NCI-H748 treated with DMSO at 0.1 percent for 48 hours (cell line): ENCODE measurements at regions not wholly inside any gene's neighbourhood (a gene's known extent, or its start where the extent isn't known, plus 50 kb on each side); places are given as distances from the start of the nearest gene placed in this dataset.

Experiments used
- DNase-seq: peaks from one replicate; lab custom pipeline; 2025; lab: John Stamatoyannopoulos, UW

DNA sequence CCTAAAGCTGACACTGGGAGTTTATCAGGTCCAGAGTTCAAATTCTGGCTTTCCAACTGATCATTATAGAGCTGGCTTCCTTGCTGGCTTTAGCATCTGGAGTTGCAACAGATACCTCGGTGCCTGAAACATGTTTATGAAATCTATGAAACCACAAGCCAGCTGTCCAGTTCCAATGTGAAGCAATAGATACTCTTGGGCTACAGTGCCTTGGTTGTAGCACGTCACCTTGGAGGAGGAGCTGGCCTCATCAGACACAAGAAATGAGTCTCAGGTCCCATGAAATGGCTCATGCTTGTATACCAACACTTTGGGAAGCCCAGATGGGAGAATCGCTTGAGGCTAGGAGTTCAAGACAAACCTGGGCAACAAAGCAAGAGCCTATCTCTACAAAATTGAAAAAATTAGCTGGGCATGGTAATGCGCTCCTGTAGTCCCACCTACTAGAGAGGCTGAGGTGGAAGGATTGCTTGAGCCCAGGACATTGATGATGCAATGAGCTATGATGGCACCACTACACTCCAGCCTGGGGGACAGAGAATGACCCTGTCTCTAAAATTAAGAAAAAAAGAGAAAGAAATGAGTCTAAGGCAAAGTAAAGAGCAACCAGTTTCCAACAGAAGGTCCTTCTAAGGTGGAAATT is 132.5 kb upstream of the ZNF648 start:
- DNase-seq, result no peak

DNA sequence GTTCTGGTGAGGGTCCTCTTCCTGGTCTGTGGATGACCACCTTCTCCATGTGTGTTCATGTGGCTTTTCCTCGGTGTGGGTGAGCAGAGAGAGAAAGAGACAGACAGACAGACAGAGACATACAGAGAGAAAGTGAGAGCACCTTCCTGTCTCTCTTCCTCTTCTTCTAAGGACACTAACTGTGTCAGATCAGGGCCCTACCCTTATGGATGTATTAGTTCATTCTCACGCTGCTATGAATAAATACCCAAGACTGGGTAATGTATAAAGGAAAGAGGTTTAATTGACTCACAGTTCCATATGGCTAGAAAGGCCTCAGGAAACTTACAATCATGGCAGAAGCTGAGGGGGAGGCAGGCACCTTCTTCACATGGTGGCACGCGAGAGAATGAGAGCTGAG is 131.5 kb upstream of the ZNF648 start:
- no peak for DNase-seq

DNA sequence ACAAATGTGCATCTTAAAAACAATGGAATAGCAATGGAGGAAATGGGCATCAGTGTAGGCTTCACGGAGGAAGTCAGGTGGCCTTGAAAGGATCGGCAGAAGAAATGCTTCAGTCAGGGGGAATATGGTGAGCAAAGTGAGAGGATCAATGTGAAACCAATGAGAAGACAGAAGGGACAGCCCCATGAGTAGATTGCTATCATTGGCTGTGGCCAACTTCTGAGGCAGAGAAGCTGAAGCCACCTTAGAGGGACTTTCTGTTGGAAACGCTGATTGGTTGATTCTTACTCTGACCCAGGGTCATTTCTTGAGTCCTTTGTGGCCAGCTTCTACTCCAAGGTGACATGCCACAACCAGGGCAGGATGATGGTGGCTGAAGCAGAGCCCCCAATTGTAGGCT is 130.7 kb upstream of the ZNF648 start:
- DNase-seq, result no peak

DNA sequence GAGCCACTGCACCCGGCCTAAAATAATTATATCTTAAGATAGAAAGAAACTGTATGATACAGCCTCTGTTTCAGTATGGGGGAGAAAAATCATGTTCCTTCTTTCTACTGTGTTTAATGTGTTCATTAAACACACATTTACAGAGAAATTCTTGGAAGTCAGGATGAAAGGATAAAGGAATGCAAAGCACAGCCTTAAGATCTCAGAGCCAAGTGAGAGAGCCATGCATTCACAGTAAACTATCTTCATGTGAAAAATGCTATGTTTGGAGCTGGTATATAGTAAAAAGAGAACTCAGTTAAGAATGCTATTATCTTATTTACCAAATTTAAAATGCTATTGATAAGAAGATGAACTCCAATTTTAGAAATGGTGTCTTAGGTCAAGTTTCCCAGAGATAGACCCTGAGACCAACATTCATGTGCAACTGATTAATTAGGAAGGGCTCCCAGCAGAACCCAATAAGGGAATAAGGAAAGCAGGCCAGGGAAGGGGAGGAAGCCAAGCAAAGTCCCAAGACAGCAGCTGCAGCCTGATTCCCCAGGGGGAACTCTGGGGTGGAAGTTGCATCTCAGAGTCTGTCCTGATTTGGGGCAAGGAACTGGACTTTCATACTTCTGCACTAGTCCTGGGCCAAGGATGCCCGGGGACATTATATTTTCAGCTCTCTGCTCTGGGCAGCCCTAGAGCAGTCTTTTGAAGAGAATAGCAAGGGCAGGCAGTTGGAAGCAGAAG is 130.0 kb upstream of the ZNF648 start:
- no peak for DNase-seq

DNA sequence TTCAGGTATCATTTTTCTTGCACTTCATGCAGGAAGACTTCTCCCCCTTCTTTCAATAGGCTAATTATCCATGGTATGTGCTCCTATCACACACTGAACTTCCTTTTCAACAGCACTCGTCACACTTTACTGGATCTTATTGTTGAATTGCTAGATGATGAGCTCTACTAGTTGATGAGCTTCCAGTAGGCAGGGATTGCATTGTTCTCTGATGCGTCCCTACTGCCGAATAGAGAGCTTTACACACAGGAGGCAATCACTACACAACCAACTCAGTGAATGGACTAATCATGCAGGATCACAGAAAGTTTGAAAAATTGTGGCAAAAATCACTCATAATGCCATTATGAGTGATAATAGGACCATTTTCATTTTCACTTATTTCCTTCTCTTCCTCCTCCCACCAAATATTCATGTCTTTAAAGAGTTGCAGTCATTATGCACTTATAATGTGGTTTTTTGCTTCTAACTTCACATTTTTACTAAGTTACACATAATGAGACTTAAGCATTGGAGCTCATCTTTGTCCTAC is 128.1 kb upstream of the ZNF648 start:
- no peak for DNase-seq

DNA sequence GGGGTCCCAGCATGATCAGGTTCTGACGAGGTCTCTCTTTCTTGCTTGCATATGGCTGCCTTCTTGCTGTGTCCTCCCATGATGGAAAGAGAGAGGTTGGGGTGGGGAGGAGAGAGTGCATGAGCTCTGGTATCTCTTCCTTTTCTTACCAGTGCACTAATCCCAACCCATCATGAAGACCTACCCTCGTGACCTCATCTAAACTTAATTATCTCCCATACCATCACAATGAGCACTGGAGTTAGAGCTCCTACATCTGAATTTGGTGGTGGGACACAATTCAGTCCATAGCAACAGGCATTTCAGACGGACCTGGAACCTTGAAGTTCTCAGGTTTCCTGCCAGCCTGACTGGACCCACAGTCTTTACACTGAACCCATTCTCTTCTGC is 125.2 kb upstream of the ZNF648 start:
- DNase-seq, result no peak

DNA sequence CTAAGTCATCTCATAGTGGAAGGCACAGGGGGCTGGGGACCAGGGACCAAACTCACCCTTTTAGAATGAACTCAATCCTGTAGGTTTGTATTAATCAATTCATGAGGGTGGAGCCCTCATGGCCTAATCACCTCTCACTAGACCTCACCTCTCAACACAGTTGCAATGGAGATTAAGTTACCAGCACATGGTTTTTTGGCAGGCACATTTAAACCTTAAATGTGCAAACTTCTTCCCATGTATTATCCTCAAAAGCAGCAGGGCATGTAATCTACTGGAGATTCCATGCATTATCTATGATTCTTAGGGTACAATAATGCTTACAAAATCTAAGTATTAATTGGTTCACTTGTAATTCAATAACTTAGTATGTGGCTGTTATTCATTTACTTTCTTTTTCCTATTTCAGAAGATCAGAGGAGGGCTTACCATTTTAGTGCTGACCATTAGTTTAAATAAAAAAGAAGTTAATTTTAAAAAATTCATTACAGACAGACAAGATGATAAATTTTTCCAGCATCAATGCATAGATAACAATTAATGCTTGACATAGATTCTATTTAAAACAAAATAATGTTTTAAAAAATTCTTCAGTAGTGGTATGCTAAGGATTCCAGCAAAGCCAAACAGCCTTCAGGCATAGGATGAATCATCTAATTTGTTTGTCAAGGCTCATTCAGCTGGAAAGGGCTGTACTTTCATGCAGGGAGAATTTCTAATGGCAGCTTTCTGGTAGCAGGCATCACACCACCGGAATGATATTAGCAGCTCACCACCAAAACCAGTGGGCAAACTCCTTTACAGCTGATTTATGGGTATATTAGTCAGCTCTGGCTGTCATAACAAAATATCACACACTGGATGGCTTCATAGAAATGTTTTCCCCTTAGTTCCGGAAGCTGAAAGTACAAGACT is 124.6 kb upstream of the ZNF648 start:
- DNase-seq, result no peak

DNA sequence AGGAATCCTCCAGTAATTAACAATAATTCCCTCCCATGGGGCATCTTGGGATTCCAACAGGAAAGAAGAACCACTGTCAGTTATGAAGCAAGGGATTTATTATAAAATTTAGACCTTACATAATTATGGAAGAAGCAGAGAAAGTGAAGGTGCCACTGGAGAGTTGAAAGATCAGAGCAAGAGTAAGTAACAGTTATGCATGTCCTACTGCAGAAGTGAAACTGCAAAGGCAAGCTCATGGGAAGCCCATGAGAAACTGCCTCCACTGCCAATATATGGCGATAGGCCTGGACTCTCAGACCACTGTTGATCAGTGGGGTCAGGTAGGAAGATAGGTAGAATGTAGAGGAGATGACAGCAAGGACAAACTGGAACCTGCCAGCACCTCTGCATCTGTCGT is 123.6 kb upstream of the ZNF648 start:
- no peak for DNase-seq

DNA sequence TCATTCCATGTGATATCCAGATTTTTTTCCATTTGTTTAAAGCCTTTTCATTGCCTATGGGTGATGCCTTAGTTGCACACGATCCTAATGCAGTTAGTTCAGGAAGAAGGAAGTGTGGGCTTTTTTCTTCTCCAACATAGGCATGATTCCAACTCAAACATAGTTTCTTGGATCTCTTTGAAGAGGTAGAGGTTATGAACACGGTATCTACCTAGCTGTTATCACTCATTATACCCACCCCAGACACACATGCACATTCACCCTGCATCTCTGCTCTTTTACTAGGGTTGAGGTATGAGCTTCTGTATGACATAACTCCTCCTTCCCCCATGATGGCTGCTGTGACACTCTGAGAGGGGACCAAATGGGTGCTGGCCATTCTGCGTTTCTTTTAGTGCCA is 122.1 kb upstream of the ZNF648 start:
- no peak for DNase-seq

DNA sequence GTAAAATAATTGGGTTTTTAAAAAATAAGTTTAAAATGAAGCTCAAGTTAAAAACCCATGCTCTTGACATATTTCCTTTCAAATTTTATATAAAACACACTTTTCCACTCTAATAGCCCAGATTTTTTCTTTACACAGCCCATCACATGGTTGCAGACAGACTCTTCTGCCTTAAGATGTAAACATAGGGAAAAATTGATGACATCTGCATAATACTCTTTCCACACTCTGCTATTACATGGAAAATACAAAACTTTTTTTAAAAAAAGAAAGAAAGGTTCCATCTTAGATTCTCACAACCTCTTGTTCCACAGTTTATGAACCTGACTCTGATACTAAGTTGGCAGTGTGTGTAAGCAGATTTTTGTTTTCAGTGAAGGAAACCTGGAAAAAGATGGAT is 120.8 kb upstream of the ZNF648 start:
- no peak for DNase-seq

DNA sequence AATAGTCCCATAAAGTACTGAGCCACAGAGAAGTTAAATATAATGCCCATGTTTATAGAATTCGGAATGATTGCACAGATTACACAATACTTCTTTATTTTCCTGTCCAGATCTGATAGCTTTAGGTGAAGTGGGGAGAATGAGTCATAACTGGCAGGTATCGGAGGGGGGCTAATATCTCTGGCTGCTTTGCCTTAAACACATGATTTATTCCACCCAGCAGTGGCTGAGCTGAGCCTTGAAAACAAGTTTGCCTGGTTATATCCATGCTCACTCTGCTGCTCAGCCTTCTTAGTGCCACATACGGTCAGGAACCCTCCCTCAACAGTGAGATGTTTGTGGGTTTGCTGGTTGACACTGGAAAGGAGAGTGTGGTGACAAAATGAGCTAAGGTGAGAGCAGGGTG is 119.7 kb upstream of the ZNF648 start:
- DNase-seq, result no peak

DNA sequence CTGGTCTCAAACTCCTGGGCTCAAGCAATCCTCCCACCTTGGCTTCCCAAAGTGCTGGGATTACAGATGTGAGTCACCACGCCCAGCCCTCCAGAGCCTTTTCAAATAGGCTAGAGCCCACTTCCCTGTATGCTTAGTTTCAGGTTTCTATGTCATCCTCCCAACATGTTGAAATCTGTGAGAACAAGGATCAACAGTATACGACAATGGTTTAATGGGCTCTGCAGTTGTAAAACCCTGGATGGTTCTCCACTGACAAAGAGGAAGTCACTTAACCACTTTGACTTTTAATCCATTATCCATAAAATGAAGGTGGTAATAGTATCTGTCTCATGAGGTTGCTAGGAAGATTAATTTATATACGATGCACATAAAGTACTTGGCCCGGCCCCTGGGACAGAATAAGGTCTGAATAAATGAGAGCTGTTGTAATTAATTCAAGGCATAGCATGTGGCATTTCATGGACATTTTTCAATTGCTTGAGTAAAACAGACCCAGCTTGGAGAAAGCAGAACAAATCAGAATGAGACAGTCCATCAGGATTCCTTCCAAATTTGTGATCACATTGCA is 113.9 kb upstream of the ZNF648 start:
- peak; percentile 94 for DNase-seq

DNA sequence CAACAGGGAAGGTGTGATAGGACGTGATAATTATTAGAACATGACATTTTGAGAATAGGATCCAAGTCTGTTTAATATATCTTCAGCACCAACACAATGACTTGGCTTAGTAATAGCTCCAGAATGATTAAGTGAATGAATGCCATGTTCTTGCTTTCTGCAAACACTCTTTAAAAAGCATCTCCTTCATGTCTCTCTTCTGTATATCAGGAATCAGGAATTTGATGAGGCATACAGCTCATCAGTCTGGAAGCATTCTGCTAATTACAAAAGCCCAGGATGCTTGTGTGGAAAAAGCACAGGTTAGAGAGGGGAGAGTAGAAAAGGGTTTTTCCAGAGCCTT is 113.0 kb upstream of the ZNF648 start:
- no peak for DNase-seq

DNA sequence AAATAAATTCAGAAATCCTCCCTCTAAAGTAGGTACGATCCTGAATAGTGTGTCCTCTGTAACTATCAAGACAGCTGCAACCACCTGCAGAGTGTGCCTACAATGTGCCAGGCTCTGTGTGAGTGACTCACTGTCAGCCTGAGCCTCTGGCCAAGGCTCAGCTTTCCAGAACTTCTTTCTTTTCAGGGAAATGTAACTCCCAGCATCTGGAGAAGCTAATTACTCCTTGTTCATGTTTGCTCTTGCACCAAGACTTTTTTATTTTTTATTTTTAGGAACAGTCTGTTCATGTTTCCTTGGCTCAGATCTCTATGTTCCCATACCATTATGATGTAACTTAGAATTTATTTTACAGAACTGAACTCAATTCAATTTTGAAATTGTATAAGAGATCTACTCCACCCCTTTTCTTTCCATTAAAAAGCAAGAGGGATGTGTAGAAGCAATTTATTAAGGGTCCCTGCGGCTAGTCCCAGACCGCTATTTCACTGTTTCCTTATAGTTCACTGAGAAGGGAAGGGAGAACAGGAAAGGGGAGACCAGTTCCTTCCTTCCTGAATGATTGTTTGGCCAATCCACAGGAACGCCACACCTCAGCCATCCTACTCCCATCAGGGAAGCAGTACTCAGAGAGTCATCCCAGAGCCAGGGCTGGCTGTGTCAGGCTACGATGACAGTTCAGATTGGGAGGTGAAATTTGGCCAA is 112.4 kb upstream of the ZNF648 start:
- DNase-seq, result no peak

DNA sequence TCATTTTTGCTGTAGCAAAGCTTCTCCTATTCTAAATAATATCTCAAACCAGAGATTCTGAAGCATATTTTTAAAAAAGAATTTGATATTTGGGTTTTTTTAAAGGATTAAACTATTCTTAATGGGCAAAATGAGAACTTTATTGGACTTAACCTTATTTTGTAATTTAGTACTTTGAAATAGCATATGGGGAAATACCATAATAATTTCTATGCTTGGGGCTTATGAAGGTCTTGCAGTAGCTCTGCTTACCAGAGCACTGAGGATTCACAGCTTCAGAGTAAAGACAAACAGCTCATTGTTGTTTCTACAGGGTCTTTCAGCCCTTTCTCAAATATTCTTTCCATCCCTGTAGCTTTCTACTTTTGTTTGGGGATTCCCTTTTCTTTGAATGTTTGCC is 111.2 kb upstream of the ZNF648 start:
- no peak for DNase-seq

DNA sequence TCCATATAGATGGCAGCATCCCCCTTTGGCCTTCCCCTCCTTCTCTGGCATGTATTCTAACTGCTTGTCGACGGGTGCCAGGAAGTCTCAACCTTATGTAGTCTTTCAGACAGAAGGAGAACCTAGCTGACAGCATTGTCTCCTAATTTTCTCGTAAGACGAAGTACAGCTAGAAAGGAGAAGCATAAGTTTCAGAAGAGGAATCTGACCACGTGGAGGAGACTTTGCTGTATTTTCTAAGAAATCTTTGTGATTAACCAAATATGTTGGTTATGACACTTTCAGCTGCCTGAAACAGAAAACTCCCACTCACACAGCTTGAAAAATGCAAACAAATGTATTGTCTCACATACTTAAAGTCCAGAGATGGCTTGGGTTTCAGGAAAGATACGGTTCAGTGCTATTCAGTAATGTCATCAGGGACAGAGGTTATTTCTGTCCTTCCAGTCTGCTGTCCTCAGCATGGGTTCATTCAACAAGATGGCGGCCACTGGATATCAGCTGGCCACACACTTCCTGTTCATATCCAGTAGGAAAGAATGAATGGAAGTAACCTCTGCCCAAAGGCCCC is 109.5 kb upstream of the ZNF648 start:
- DNase-seq, result no peak

DNA sequence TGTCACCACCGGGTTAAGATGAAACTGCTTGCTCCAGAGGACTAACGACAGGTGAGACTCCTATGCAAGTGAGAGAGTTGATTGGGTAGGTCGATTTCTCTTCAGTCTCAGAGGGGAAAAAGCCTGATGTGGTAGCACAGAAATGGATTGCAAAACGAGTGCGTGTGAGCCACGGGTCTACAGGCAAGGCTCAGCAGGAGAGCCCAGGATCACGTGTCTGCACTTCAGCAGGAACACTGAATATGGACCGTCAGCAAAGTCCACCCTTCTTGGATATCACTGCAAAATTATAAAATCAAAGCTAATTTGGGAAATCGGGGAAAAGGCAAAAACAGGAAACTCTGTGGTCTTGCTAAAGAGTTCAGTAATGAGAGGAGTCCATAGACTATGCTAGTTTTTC is 107.7 kb upstream of the ZNF648 start:
- no peak for DNase-seq

DNA sequence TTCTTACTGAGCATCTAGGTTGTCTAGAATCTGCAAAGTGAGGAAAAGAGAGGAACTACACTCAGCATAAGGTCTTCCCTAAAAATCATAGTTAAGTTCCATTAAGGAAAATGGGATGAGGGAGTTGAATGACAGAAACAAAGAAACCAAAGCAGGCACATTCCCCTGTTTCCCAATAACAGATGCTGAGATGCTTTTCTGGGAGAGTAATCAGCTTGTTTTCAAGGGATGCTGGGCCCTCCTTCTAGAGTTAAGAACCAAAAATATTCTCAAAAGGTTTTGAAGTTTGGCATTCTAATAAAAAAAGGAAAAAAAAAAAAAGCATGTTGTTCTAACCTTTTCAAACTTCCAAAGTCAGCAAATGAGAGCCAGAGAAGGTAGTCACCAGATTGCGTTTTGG is 105.2 kb upstream of the ZNF648 start:
- no peak for DNase-seq

DNA sequence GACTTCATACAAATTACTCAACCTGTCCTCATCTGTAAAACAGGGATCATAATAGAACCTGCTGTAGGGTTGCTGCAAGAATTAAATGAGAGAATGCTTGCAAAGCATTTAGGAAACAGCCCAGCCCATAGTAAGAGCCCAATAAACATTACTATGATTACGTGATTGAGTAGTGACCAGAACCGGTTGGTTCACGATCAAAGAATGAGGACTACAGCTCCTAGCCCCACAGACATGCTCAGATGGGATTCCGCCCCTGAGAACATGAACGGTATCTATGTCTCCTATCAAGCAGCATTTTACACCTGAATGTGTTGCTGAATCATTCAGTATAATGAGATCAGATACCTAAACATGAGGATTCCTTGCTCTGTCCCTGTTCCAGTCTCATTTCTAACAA is 104.8 kb upstream of the ZNF648 start:
- DNase-seq, result no peak

DNA sequence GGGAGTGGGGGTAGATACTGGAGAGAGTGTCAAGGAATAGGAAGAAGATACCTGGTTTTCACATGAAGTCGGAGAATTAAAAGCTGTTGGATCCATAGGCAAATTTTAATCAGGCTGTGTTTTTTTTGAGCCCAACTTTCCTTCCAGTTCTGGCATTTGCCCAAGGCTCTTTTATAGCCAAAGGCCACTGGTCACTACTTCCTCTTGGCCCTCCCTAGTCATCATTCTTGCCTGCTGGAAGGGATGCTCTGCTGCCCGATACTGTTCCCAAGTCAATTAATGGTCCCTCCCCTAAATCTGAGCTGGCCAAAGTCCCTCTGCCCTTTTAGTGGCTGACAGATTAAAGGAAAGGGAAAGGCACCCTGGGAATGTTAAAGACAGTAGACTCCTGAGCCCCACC is 102.8 kb upstream of the ZNF648 start:
- no peak for DNase-seq

DNA sequence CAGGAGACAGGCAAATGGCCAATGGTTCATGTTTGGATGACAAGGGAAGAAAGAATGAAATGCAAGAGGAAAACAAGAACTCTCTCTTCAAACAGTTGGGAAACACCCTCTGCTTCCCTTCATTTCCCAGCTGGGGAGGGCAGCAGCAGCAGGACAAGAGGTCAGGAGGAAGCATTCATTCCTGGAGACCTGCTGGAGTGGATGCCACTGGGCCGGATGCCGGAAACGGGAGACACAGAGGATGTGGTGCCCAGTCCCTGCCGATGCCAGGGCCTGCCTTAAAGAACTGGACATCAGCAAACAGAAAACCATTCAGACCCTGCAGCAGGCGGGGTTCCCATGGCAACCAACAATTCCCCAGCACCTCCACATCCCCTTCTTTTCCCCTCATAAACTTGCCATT is 102.3 kb upstream of the ZNF648 start:
- DNase-seq, result no peak

DNA sequence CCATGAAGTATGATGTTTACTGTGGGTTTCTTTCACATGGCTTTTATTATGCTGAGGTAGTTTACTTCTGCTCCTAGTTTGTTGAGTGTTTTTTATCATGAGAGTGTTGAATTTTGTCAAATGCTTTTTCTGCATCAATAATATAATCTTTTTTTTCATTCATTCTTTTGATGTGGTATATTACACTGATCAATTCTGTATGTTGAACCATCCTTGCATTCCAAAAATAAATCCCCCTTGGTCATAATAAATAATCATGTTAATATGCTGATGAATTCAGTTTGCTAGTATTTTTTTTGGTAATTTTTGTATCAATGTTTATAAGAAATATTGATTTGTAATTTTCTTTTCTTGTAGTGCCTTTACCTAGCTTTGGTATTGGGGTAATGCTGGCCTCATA is 97.9 kb upstream of the ZNF648 start:
- DNase-seq, result no peak
